HFFc6 (cell line): ENCODE measurements at regions not wholly inside any gene's neighbourhood (a gene's known extent, or its start where the extent isn't known, plus 50 kb on each side); places are given as distances from the start of the nearest gene placed in this dataset.

Source experiments
- DNase-seq: peaks from one replicate; pipeline ENCODE4 v3.0.0-alpha.2; 2018
- H3K27ac Mint-ChIP-seq: 2 replicates; pipeline ENCODE4 v1.8.0; 2020; ENCODE audit warnings: mild to moderate bottlenecking, mixed read lengths
- H3K27me3 Mint-ChIP-seq: 2 replicates; pipeline ENCODE4 v1.8.0; 2021; ENCODE audit warnings: mild to moderate bottlenecking, moderate library complexity, mixed read lengths; ENCODE audit not compliant: insufficient read depth
- H3K36me3 Mint-ChIP-seq: 2 replicates; pipeline ENCODE4 v1.8.0; 2021; ENCODE audit warnings: low read depth, mixed read lengths
- H3K4me1 Mint-ChIP-seq: 2 replicates; pipeline ENCODE4 v1.8.0; 2020; ENCODE audit warnings: low read depth, mixed read lengths
- H3K4me3 Mint-ChIP-seq: 2 replicates; pipeline ENCODE4 v1.8.0; 2020; ENCODE audit warnings: mild to moderate bottlenecking, moderate library complexity, mixed read lengths
- H3K9me3 Mint-ChIP-seq: 2 replicates; pipeline ENCODE4 v1.8.0; 2020; ENCODE audit warnings: mild to moderate bottlenecking, mixed read lengths
- CTCF ChIP-seq: fragments of 200-600 bp; sonication (generic); IDR thresholded peaks from 2 replicates; pipeline ENCODE4 v1.5.0; 2021; ENCODE audit warnings: antibody characterized with exemption, mild to moderate bottlenecking

- H3K4me1 Mint-ChIP-seq: no peaks in the 10 kb centered on the region
- peaks cover 24% of the 10 kb centered on the region for H3K9me3 Mint-ChIP-seq
- no peaks in the 10 kb centered on the region for H3K36me3 Mint-ChIP-seq
- H3K4me3 Mint-ChIP-seq: no peak overlapping the region
- DNase-seq: no peak
- no peak overlapping the region for H3K27ac Mint-ChIP-seq
- no peaks in the 10 kb centered on the region; the same call in 1 of the 2 replicates for H3K27me3 Mint-ChIP-seq
- TF ChIP-seq CTCF: no peak
Measured at GRCh38 chr6:78089531-78089930, 436.7 kb downstream of the MEI4 start.

- no peak overlapping the region for H3K4me3 Mint-ChIP-seq
- no peaks in the 10 kb centered on the region for H3K36me3 Mint-ChIP-seq
- no peaks in the 10 kb centered on the region for H3K9me3 Mint-ChIP-seq
- TF ChIP-seq CTCF: no peak
- no peaks in the 10 kb centered on the region for H3K4me1 Mint-ChIP-seq
- no peaks in the 10 kb centered on the region; the same call in 1 of the 2 replicates for H3K27me3 Mint-ChIP-seq
- DNase-seq: no peak
- H3K27ac Mint-ChIP-seq: no peak overlapping the region
Measured at GRCh38 chr6:78093906-78094305, 441.1 kb downstream of the MEI4 start.

GRCh38 chr6:78101387-78101786 lies 448.5 kb downstream of the MEI4 start:
- Mint-ChIP-seq H3K27ac (no peak overlapping the region), H3K27me3 (no peaks in the 10 kb centered on the region), H3K9me3 (peaks cover 22% of the 10 kb centered on the region), H3K4me1 (no peaks in the 10 kb centered on the region), H3K4me3 (no peak overlapping the region), H3K36me3 (no peaks in the 10 kb centered on the region)
- DNase-seq: no peak
- no peak for TF ChIP-seq CTCF

- TF ChIP-seq CTCF: no peak
- H3K27ac Mint-ChIP-seq: no peak overlapping the region
- H3K27me3 Mint-ChIP-seq: no peaks in the 10 kb centered on the region
- H3K9me3 Mint-ChIP-seq: peaks cover 25% of the 10 kb centered on the region
- no peaks in the 10 kb centered on the region for H3K36me3 Mint-ChIP-seq
- no peak overlapping the region for H3K4me3 Mint-ChIP-seq
- no peaks in the 10 kb centered on the region for H3K4me1 Mint-ChIP-seq
- no peak for DNase-seq
Measured at GRCh38 chr6:78110641-78111040, 457.8 kb downstream of the MEI4 start.

GRCh38 chr6:78117966-78118365 lies 465.1 kb downstream of the MEI4 start:
- peaks cover 28% of the 10 kb centered on the region for H3K9me3 Mint-ChIP-seq
- TF ChIP-seq CTCF: no peak

GRCh38 chr6:78131521-78131920 lies 478.7 kb downstream of the MEI4 start:
- DNase-seq: no peak
- Mint-ChIP-seq H3K36me3 (no peaks in the 10 kb centered on the region), H3K4me1 (no peaks in the 10 kb centered on the region), H3K27me3 (no peaks in the 10 kb centered on the region), H3K27ac (no peak overlapping the region), H3K9me3 (peaks cover 34% of the 10 kb centered on the region), H3K4me3 (no peak overlapping the region)
- TF ChIP-seq CTCF: no peak

More at GRCh38 chr6:78117966-78118365, 465.1 kb downstream of the MEI4 start:
- Mint-ChIP-seq H3K27ac (no peak overlapping the region), H3K27me3 (no peaks in the 10 kb centered on the region), H3K4me3 (no peak overlapping the region), H3K4me1 (no peaks in the 10 kb centered on the region), H3K36me3 (no peaks in the 10 kb centered on the region)
- no peak for DNase-seq
